DOHH2 (cell line): ENCODE measurements at regions not wholly inside any gene's neighbourhood (a gene's known extent, or its start where the extent isn't known, plus 50 kb on each side); places are given as distances from the start of the nearest gene placed in this dataset.

Source experiments
- H3F3A ChIP-seq: fragments of 200-600 bp; sonication (generic), shearing (Covaris generic); 2 replicates; pipeline ENCODE4 v1.6.0; 2016; ENCODE audit warnings: antibody characterized with exemption, mild to moderate bottlenecking; ENCODE audit not compliant: control insufficient read depth, insufficient read depth
- H3K27ac ChIP-seq: fragments of 200-600 bp; sonication (generic); 2 replicates; pipeline ENCODE4 v1.5.1; 2014; ENCODE audit warnings: low read depth, mild to moderate bottlenecking, low read length, moderate library complexity
- H3K27me3 ChIP-seq: fragments of 200-600 bp; sonication (generic); 2 replicates; pipeline ENCODE4 v1.6.1; 2014; ENCODE audit warnings: mild to moderate bottlenecking, low read length, mixed read lengths; ENCODE audit not compliant: control insufficient read depth
- H3K36me3 ChIP-seq: fragments of 200-600 bp; sonication (generic); 2 replicates; pipeline ENCODE4 v1.6.1; 2014; ENCODE audit warnings: mild to moderate bottlenecking, low read length, moderate library complexity, mixed read lengths; ENCODE audit not compliant: control insufficient read depth
- H3K4me1 ChIP-seq: fragments of 200-600 bp; sonication (generic); 2 replicates; pipeline ENCODE4 v1.6.1; 2014; ENCODE audit warnings: mild to moderate bottlenecking, low read length, mixed read lengths; ENCODE audit not compliant: control insufficient read depth
- H3K4me2 ChIP-seq: fragments of 200-600 bp; sonication (generic); 2 replicates; pipeline ENCODE4 v1.6.0; 2014; ENCODE audit warnings: mild to moderate bottlenecking, low read length, moderate library complexity
- H3K4me3 ChIP-seq: fragments of 200-600 bp; sonication (generic); 2 replicates; pipeline ENCODE4 v1.5.1; 2014; ENCODE audit warnings: mild to moderate bottlenecking, low read length, mixed read lengths
- H3K79me2 ChIP-seq: fragments of 200-600 bp; sonication (generic); 2 replicates; pipeline ENCODE4 v1.6.1; 2014; ENCODE audit warnings: mild to moderate bottlenecking, low read length, mixed read lengths; ENCODE audit not compliant: control insufficient read depth
- H3K9me2 ChIP-seq: fragments of 200-600 bp; sonication (generic); replicated peaks from 2 replicates; pipeline ENCODE4 v1.6.1; 2014; ENCODE audit warnings: mild to moderate bottlenecking, low read length, mixed read lengths; ENCODE audit not compliant: control insufficient read depth
- H3K9me3 ChIP-seq: fragments of 200-600 bp; sonication (generic); 2 replicates; pipeline ENCODE4 v1.6.1; 2014; ENCODE audit warnings: antibody characterized with exemption, low read length, mixed read lengths; ENCODE audit not compliant: control insufficient read depth, insufficient read depth
- H4K20me1 ChIP-seq: fragments of 200-600 bp; sonication (generic); 2 replicates; pipeline ENCODE4 v1.6.0; 2014; ENCODE audit warnings: low read depth, mild to moderate bottlenecking, antibody characterized with exemption, low read length, moderate library complexity; ENCODE audit not compliant: control insufficient read depth, insufficient read depth
- EZH2phosphoT487 ChIP-seq: fragments of 200-600 bp; sonication (generic); IDR thresholded peaks from 2 replicates; pipeline ENCODE4 v1.6.1; 2017; ENCODE audit warnings: borderline replicate concordance, mild to moderate bottlenecking, antibody characterized with exemption, low read length, moderate library complexity, mixed read lengths
- TF ChIP-seq, protein P1 (sequence below): fragments of 200-600 bp; sonication (generic); IDR thresholded peaks from one replicate; pipeline ENCODE4 v1.5.1; 2014; ENCODE audit warnings: antibody characterized with exemption, mild to moderate bottlenecking, low read depth, low read length; ENCODE audit not compliant: poor library complexity, severe bottlenecking

DNA sequence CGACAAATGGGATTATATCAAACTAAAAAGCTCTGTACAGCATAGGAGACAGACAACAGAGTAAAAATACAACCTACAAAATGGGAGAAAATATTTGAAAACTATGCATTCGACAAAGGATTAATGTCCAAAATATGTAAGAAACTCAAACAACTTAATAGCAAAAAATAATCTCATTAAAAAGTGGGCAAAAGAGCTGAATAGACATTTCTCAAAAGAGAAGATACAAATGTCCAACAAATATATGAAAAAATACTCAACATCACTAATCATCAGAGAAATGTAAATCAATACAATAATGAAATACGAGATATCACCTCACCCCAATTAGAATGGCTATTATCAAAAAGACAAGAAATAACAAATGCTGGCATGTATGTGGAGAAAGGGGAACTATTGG, 272.9 kb downstream of the KLHL13 start:
- Histone ChIP-seq H3K9me2 (no peaks in the 10 kb centered on the region), H3F3A (no peaks in the 10 kb centered on the region), H3K36me3 (no peaks in the 10 kb centered on the region), H3K79me2 (no peaks in the 10 kb centered on the region), H3K27ac (no peak overlapping the region), H3K27me3 (no peaks in the 10 kb centered on the region), H3K9me3 (no peaks in the 10 kb centered on the region), H3K4me2 (no peak overlapping the region), H3K4me1 (no peaks in the 10 kb centered on the region), H4K20me1 (no peaks in the 10 kb centered on the region), H3K4me3 (no peak overlapping the region)
- TF ChIP-seq, protein P1, sequence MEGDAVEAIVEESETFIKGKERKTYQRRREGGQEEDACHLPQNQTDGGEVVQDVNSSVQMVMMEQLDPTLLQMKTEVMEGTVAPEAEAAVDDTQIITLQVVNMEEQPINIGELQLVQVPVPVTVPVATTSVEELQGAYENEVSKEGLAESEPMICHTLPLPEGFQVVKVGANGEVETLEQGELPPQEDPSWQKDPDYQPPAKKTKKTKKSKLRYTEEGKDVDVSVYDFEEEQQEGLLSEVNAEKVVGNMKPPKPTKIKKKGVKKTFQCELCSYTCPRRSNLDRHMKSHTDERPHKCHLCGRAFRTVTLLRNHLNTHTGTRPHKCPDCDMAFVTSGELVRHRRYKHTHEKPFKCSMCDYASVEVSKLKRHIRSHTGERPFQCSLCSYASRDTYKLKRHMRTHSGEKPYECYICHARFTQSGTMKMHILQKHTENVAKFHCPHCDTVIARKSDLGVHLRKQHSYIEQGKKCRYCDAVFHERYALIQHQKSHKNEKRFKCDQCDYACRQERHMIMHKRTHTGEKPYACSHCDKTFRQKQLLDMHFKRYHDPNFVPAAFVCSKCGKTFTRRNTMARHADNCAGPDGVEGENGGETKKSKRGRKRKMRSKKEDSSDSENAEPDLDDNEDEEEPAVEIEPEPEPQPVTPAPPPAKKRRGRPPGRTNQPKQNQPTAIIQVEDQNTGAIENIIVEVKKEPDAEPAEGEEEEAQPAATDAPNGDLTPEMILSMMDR = no peak
- TF ChIP-seq EZH2phosphoT487 = no peak

DNA sequence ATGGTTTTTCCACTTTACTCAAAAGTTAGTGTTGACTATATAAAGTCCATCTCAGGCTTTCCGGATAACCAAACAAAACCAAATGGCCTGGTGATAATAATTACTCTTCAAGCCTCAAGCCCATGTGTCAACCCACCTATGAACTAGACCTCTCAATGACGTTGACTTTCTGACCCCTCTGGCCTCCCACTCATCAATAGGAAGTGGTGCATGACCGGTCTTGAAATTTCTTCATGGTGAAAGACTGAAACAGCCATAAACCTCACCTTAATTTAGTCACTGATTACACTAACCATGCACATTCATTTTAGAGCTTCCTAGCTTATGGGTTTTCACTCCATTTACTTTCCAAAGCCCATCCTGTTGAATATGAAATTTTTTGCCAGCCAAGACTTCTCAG, 276.0 kb downstream of the KLHL13 start:
- no peaks in the 10 kb centered on the region for H3K9me3 ChIP-seq
- TF ChIP-seq, protein P1 = no peak
- no peak for TF ChIP-seq EZH2phosphoT487

DNA sequence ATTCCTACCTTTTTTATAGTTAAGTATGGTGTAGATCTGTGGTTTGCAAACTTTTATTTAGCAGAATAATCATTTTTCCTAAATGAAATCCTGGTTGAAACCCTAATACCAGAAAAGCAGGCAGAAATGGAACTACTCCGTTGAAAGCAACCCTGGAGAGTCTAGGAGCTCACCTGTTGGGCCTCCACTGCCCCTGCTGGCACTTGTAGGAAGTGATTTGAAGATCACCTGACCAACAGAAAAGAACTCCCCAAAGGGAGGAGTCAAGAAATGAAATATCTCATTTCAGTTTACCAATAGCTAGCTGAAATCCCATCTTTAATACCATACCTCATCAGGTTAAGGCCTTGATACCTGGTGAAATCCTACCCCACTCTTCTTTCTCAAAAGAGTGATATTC, 277.1 kb downstream of the KLHL13 start:
- Histone ChIP-seq H4K20me1 (no peaks in the 10 kb centered on the region), H3K4me2 (no peak overlapping the region), H3K4me1 (no peaks in the 10 kb centered on the region), H3K4me3 (no peak overlapping the region), H3K27ac (no peak overlapping the region), H3K79me2 (no peaks in the 10 kb centered on the region), H3K27me3 (no peaks in the 10 kb centered on the region), H3K9me2 (no peaks in the 10 kb centered on the region), H3K9me3 (no peaks in the 10 kb centered on the region), H3K36me3 (no peaks in the 10 kb centered on the region), H3F3A (no peaks in the 10 kb centered on the region)
- no peak for TF ChIP-seq EZH2phosphoT487
- TF ChIP-seq, protein P1 = no peak

More for the DNA sequence above, 276.0 kb downstream of the KLHL13 start:
- H3K4me1 ChIP-seq = no peaks in the 10 kb centered on the region
- H3K4me2 ChIP-seq = no peak overlapping the region
- no peaks in the 10 kb centered on the region for H3K9me2 ChIP-seq
- H3F3A ChIP-seq = no peaks in the 10 kb centered on the region
- H4K20me1 ChIP-seq = no peaks in the 10 kb centered on the region
- H3K27me3 ChIP-seq = no peaks in the 10 kb centered on the region
- H3K27ac ChIP-seq = no peak overlapping the region
- H3K4me3 ChIP-seq = no peak overlapping the region
- no peaks in the 10 kb centered on the region for H3K79me2 ChIP-seq
- no peaks in the 10 kb centered on the region for H3K36me3 ChIP-seq
